ENCODE measurements at regions not wholly inside any gene's neighbourhood (a gene's known extent, or its start where the extent isn't known, plus 50 kb on each side); places are given as distances from the start of the nearest gene placed in this dataset.

DNA sequence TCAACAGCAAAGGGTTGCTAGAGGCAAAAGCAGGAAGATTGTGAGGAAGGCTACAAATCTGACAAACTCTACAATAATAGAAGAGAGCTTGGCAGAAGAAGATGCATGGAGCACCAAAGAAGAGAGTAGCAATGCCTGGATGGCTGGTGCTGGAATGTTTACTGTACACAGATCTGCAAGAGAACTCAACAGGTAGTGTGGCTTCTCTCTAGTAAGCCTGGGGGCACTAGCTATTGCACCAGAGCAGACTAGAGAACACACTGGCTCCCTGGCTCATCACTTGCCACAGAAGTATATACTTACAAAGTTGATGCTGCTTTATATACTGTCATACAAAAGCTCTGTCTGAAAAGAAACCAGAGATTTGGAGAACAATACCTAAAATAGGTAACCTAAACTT lies 475.0 kb upstream of the NCAM2 start:
- CTCF ChIA-PET: no interaction called here
- Histone ChIP-seq H3K9me3 (ENCODE audit: control insufficient read depth, insufficient read depth, low read depth, low read length) (no peaks in the 10 kb centered on the region), H3K27me3 (ENCODE audit: control insufficient read depth, insufficient read depth, low read length) (no peaks in the 10 kb centered on the region), H3K36me3 (ENCODE audit: control insufficient read depth, insufficient read depth, low read length) (no peaks in the 10 kb centered on the region), H3K4me3 (ENCODE audit: low read depth in 2 of 2, low read length in 2 of 2) (no peak overlapping the region), H3K4me1 (ENCODE audit: control insufficient read depth, insufficient read depth, low read length) (no peaks in the 10 kb centered on the region), H3K27ac (ENCODE audit: low read length) (no peak overlapping the region)
- no peak for ATAC-seq
- intact Hi-C loops (cut with micrococcal nuclease; ENCODE audit: unreplicated experiment): no loop called here
- no peak for DNase-seq (ENCODE audit: low read depth, low spot score)
- POLR2A ChIA-PET: no interaction called here
- TF ChIP-seq, protein P1, sequence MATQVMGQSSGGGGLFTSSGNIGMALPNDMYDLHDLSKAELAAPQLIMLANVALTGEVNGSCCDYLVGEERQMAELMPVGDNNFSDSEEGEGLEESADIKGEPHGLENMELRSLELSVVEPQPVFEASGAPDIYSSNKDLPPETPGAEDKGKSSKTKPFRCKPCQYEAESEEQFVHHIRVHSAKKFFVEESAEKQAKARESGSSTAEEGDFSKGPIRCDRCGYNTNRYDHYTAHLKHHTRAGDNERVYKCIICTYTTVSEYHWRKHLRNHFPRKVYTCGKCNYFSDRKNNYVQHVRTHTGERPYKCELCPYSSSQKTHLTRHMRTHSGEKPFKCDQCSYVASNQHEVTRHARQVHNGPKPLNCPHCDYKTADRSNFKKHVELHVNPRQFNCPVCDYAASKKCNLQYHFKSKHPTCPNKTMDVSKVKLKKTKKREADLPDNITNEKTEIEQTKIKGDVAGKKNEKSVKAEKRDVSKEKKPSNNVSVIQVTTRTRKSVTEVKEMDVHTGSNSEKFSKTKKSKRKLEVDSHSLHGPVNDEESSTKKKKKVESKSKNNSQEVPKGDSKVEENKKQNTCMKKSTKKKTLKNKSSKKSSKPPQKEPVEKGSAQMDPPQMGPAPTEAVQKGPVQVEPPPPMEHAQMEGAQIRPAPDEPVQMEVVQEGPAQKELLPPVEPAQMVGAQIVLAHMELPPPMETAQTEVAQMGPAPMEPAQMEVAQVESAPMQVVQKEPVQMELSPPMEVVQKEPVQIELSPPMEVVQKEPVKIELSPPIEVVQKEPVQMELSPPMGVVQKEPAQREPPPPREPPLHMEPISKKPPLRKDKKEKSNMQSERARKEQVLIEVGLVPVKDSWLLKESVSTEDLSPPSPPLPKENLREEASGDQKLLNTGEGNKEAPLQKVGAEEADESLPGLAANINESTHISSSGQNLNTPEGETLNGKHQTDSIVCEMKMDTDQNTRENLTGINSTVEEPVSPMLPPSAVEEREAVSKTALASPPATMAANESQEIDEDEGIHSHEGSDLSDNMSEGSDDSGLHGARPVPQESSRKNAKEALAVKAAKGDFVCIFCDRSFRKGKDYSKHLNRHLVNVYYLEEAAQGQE (IDR thresholded peaks at IDR 0.05; ENCODE audit: insufficient read depth in 1 of 2, low read depth in 2 of 2, low read length in 1 of 2): no peak
- no peak for TF ChIP-seq TCF7L2 (IDR thresholded peaks at IDR 0.05; ENCODE audit: low read depth, low read length)
- in situ Hi-C loops (cut with HindIII; ENCODE audit: low pct_unique_long_range_greater_than_20kb, low sequenced_read_pairs): no loop called here
- no TSS peak for BruUV-seq (replicated peaks)

DNA sequence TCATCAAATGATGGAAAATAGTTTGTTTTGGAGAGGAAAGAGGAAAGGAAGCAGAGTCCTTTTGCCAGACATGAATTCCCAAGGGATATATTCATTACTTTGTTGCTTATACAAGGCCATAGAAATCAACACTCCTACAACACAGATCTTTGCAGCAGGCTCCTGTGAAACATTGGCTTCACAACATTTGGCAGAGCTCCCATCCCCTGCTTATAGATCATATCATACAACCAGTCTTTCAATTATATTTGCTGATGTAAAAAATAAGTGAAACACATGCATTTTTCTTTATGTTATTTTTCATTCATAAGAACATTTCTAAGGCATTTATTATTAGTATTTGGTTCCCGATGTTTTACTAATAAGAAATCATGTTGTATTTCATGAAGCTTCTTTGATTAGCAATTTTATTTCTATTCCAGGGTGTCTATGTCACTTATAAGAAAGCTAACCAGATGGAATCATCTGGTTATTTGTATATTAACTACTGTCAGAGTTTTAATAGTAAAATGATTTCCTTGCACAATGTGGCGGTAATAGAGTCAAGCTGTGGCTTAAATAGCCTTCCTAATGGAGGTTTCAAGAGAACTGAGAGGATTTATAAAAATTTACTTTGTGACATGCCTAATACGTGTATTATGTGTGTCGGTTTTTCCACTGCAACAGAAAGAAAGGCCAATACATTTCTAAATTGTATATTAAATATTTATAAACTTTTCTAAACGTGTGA lies 470.3 kb upstream of the NCAM2 start:
- Histone ChIP-seq H3K36me3 (ENCODE audit: control insufficient read depth, insufficient read depth, low read length) (no peaks in the 10 kb centered on the region), H3K9me3 (ENCODE audit: control insufficient read depth, insufficient read depth, low read depth, low read length) (no peaks in the 10 kb centered on the region), H3K27ac (ENCODE audit: low read length) (no peak overlapping the region), H3K4me1 (ENCODE audit: control insufficient read depth, insufficient read depth, low read length) (no peaks in the 10 kb centered on the region), H3K27me3 (ENCODE audit: control insufficient read depth, insufficient read depth, low read length) (no peaks in the 10 kb centered on the region), H3K4me3 (ENCODE audit: low read depth in 2 of 2, low read length in 2 of 2) (no peak overlapping the region)
- DNase-seq (ENCODE audit: low read depth, low spot score): no peak
- POLR2A ChIA-PET: no interaction called here
- TF ChIP-seq TCF7L2 (IDR thresholded peaks at IDR 0.05; ENCODE audit: low read depth, low read length) (no peak), SIN3A (IDR thresholded peaks at IDR 0.05; ENCODE audit: borderline replicate concordance, insufficient read depth, low read depth, low read length) (no peak), POLR2AphosphoS5 (IDR thresholded peaks at IDR 0.05; ENCODE audit: low read depth, low read length) (no peak)
- TF ChIP-seq, protein P1 (IDR thresholded peaks at IDR 0.05; ENCODE audit: insufficient read depth in 1 of 2, low read depth in 2 of 2, low read length in 1 of 2): no peak
- TF ChIP-seq, protein P2, sequence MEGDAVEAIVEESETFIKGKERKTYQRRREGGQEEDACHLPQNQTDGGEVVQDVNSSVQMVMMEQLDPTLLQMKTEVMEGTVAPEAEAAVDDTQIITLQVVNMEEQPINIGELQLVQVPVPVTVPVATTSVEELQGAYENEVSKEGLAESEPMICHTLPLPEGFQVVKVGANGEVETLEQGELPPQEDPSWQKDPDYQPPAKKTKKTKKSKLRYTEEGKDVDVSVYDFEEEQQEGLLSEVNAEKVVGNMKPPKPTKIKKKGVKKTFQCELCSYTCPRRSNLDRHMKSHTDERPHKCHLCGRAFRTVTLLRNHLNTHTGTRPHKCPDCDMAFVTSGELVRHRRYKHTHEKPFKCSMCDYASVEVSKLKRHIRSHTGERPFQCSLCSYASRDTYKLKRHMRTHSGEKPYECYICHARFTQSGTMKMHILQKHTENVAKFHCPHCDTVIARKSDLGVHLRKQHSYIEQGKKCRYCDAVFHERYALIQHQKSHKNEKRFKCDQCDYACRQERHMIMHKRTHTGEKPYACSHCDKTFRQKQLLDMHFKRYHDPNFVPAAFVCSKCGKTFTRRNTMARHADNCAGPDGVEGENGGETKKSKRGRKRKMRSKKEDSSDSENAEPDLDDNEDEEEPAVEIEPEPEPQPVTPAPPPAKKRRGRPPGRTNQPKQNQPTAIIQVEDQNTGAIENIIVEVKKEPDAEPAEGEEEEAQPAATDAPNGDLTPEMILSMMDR (IDR thresholded peaks at IDR 0.05): no peak
- BruUV-seq (replicated peaks): no TSS peak
- in situ Hi-C loops (cut with HindIII; ENCODE audit: low pct_unique_long_range_greater_than_20kb, low sequenced_read_pairs) (no loop called here), intact Hi-C loops (cut with micrococcal nuclease; ENCODE audit: unreplicated experiment) (no loop called here)
- CTCF ChIA-PET: no interaction called here
- no peak for ATAC-seq
